ENCODE measurements at regions not wholly inside any gene's neighbourhood (a gene's known extent, or its start where the extent isn't known, plus 50 kb on each side); places are given as distances from the start of the nearest gene placed in this dataset.

DNA sequence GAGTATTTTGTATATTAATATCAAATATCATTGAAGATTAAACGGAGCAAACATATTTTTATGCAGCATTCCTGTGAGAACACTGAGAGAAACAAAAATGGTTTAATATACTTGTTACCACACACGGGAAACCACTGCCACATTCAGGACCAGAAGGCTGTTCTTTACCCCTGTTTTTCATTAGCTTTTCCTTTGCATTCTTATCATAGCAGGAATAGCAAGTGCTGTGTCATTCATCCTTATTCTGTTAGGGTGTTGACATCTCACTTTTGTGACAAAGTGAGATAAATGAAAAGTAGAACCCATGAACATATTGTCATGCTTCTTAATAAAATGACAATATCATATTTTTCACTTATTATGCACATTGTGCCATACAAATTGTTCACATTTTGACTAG lies 212.4 kb upstream of the NDST4 start:
- TF ChIP-seq, protein P1, sequence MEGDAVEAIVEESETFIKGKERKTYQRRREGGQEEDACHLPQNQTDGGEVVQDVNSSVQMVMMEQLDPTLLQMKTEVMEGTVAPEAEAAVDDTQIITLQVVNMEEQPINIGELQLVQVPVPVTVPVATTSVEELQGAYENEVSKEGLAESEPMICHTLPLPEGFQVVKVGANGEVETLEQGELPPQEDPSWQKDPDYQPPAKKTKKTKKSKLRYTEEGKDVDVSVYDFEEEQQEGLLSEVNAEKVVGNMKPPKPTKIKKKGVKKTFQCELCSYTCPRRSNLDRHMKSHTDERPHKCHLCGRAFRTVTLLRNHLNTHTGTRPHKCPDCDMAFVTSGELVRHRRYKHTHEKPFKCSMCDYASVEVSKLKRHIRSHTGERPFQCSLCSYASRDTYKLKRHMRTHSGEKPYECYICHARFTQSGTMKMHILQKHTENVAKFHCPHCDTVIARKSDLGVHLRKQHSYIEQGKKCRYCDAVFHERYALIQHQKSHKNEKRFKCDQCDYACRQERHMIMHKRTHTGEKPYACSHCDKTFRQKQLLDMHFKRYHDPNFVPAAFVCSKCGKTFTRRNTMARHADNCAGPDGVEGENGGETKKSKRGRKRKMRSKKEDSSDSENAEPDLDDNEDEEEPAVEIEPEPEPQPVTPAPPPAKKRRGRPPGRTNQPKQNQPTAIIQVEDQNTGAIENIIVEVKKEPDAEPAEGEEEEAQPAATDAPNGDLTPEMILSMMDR (conservative IDR thresholded peaks at IDR 0.05 in 1 of 2, IDR thresholded peaks at IDR 0.05 in 1 of 2; ENCODE audit: extremely low read depth in 1 of 2, insufficient read depth in 1 of 2, low read depth in 1 of 2, low read length in 2 of 2) = no peak
- TF ChIP-seq EZH2 (IDR thresholded peaks at IDR 0.05; ENCODE audit: borderline replicate concordance, low read length) = no peak

Measured in mammary epithelial cell (primary cell).